Upper lobe of right lung (tissue), 1 donor: ENCODE measurements at regions not wholly inside any gene's neighbourhood (a gene's known extent, or its start where the extent isn't known, plus 50 kb on each side); places are given as distances from the start of the nearest gene placed in this dataset.

Experiments
- ATAC-seq: fragments of 200-7000 bp; cut with Tn5 transposase; one replicate; pipeline ENCODE4 v1.9.1; 2020; ENCODE audit warnings: mild to moderate bottlenecking, moderate library complexity
- DNase-seq: peaks from one replicate; pipeline ENCODE4 v3.0.0-alpha.2; 2020
- H3K27ac ChIP-seq: fragments of 200-600 bp; one replicate; pipeline ENCODE4 v1.8.0; 2022
- H3K27me3 ChIP-seq: fragments of 200-600 bp; one replicate; pipeline ENCODE4 v1.8.0; 2022; ENCODE audit warnings: mild to moderate bottlenecking
- H3K36me3 ChIP-seq: fragments of 200-600 bp; one replicate; pipeline ENCODE4 v1.8.0; 2022
- H3K4me1 ChIP-seq: fragments of 200-600 bp; one replicate; pipeline ENCODE4 v1.8.0; 2022
- H3K4me3 ChIP-seq: fragments of 200-600 bp; one replicate; pipeline ENCODE4 v1.8.0; 2022; ENCODE audit warnings: mild to moderate bottlenecking
- H3K9me3 ChIP-seq: fragments of 200-600 bp; one replicate; pipeline ENCODE4 v1.8.0; 2022
- CTCF ChIP-seq: fragments of 200-600 bp; IDR thresholded peaks from one replicate; pipeline ENCODE4 v1.8.0; 2022; ENCODE audit warnings: antibody characterized with exemption
- intact Hi-C: fragments of 100-400 bp; cut with DNase I; formaldehyde crosslinking; loops from one replicate; pipeline ENCODE4 v1.11.0; 2022
- donor health status: DM: no; HTN: yes; CAD: no; lungs with severe emphysema.

GRCh38 chr12:45669792-45670191 lies 59.7 kb upstream of the ARID2 start:
- DNase-seq: no peak
- no peaks in the 10 kb centered on the region for H3K36me3 ChIP-seq
- intact Hi-C loops: no loop called here
- H3K9me3 ChIP-seq: no peaks in the 10 kb centered on the region
- H3K4me3 ChIP-seq: no peak overlapping the region
- H3K27me3 ChIP-seq: no peaks in the 10 kb centered on the region
- no peak for ATAC-seq
- no peak overlapping the region for H3K27ac ChIP-seq
- H3K4me1 ChIP-seq: peaks cover 11% of the 10 kb centered on the region
- no peak for TF ChIP-seq CTCF

GRCh38 chr12:45670346-45671065 lies 59.0 kb upstream of the ARID2 start:
- H3K9me3 ChIP-seq: no peaks in the 10 kb centered on the region
- H3K36me3 ChIP-seq: no peaks in the 10 kb centered on the region
- peaks cover 11% of the 10 kb centered on the region for H3K4me1 ChIP-seq
- no peak for TF ChIP-seq CTCF
- no peak overlapping the region for H3K27ac ChIP-seq
- no peak overlapping the region for H3K4me3 ChIP-seq
- intact Hi-C loops: no loop called here
- no peak for DNase-seq
- no peaks in the 10 kb centered on the region for H3K27me3 ChIP-seq
- ATAC-seq: peak; percentile 59

GRCh38 chr12:45671254-45671653 lies 58.3 kb upstream of the ARID2 start:
- intact Hi-C loops: no loop called here
- no peaks in the 10 kb centered on the region for H3K27me3 ChIP-seq
- peaks cover 11% of the 10 kb centered on the region for H3K4me1 ChIP-seq
- ATAC-seq (no peak), DNase-seq (no peak)
- H3K27ac ChIP-seq: no peak overlapping the region
- no peaks in the 10 kb centered on the region for H3K36me3 ChIP-seq
- TF ChIP-seq CTCF: no peak
- H3K4me3 ChIP-seq: no peak overlapping the region
- H3K9me3 ChIP-seq: no peaks in the 10 kb centered on the region

- DNase-seq (peak; percentile 73), ATAC-seq (peak; percentile 85)
- Histone ChIP-seq H3K4me3 (no peak overlapping the region), H3K27me3 (no peaks in the 10 kb centered on the region), H3K9me3 (no peaks in the 10 kb centered on the region), H3K36me3 (no peaks in the 10 kb centered on the region), H3K27ac (no peak overlapping the region), H3K4me1 (peaks cover 5% of the 10 kb centered on the region)
- intact Hi-C loops: no loop called here
- TF ChIP-seq CTCF: no peak
Observed at GRCh38 chr12:45674181-45674977, 55.1 kb upstream of the ARID2 start.

- ATAC-seq: no peak
- intact Hi-C loops: no loop called here
Observed at GRCh38 chr12:45675534-45675933, 54.0 kb upstream of the ARID2 start.

More at GRCh38 chr12:45675534-45675933, 54.0 kb upstream of the ARID2 start:
- H3K27ac ChIP-seq: no peak overlapping the region
- H3K4me1 ChIP-seq: no peaks in the 10 kb centered on the region
- TF ChIP-seq CTCF: no peak
- no peaks in the 10 kb centered on the region for H3K9me3 ChIP-seq
- no peaks in the 10 kb centered on the region for H3K27me3 ChIP-seq
- H3K36me3 ChIP-seq: no peaks in the 10 kb centered on the region
- H3K4me3 ChIP-seq: no peak overlapping the region
- DNase-seq: no peak
